GM12878 (cell line): ENCODE measurements at regions not wholly inside any gene's neighbourhood (a gene's known extent, or its start where the extent isn't known, plus 50 kb on each side); places are given as distances from the start of the nearest gene placed in this dataset.

Experiments used
- ATAC-seq: fragments of 200-7000 bp; cut with Tn5 transposase; 3 replicates; pipeline ENCODE4 v1.9.1; 2020; ENCODE audit warnings: mild to moderate bottlenecking, moderate library complexity
- BruUV-seq: library from RNA; stranded (reverse); fragments of 400-500 nt; replicated peaks from 2 replicates; lab custom pipeline; 2021; lab: Mats Ljungman, UMichigan
- CTCF ChIA-PET: fragments of 300-600 bp; sonication (Branson Sonifier 250); formaldehyde crosslinking; extraction: SDS; loops from one replicate; lab custom pipeline; 2021; ENCODE audit warnings: inconsistent platforms; lab: Yijun Ruan, JAX
- POLR2A ChIA-PET: fragments of 350-600 bp; formaldehyde crosslinking; extraction: SDS; loops from one replicate; lab custom pipeline; 2021; ENCODE audit warnings: inconsistent platforms; lab: Charles Lee
- RAD21 ChIA-PET: fragments of 300-600 bp; sonication (Branson Sonifier 250); formaldehyde crosslinking; loops from one replicate; lab custom pipeline; 2023; ENCODE audit warnings: antibody characterized with exemption; ENCODE audit not compliant: unreplicated experiment; lab: Charles Lee
- SMC1A ChIA-PET: fragments of 300-600 bp; sonication (Branson Sonifier 250); formaldehyde crosslinking; loops from one replicate; lab custom pipeline; 2023; ENCODE audit not compliant: unreplicated experiment, uncharacterized antibody; lab: Charles Lee
- DNase-seq: peaks from one replicate; pipeline ENCODE4 v3.0.0-alpha.2; 2011; ENCODE audit warnings: low read depth, low spot score
- FAIRE-seq: peaks from 3 replicates; lab custom pipeline; 2011; peaks lifted over from hg19 to GRCh38; lab: Jason Lieb, UNC
- H2AFZ ChIP-seq: 2 replicates; pipeline ENCODE4 v1.6.0; 2011; ENCODE audit warnings: low read depth, low read length, control low read depth; ENCODE audit not compliant: control insufficient read depth
- H3K27ac ChIP-seq: 2 replicates; pipeline ENCODE4 v1.5.1; 2011; ENCODE audit warnings: control low read depth; ENCODE audit not compliant: control insufficient read depth, insufficient read depth
- H3K27me3 ChIP-seq, 2 experiments: replicated peaks in 1 of 2; 2 replicates each; pipeline versions ENCODE4 v1.6.0 to v1.6.1; 2011; ENCODE audit warnings: low read length in 1 of 2; ENCODE audit not compliant: control insufficient read depth in 2 of 2, insufficient read depth in 2 of 2
- H3K36me3 ChIP-seq, 2 experiments: 2 replicates each; pipeline ENCODE4 v1.5.1; 2011; ENCODE audit warnings: low read length in 1 of 2; ENCODE audit not compliant: control insufficient read depth in 2 of 2, insufficient read depth in 2 of 2
- H3K4me1 ChIP-seq: 2 replicates; pipeline ENCODE4 v1.6.1; 2011; ENCODE audit warnings: mild to moderate bottlenecking, low read length, moderate library complexity, mixed read lengths; ENCODE audit not compliant: control insufficient read depth, insufficient read depth
- H3K4me2 ChIP-seq: 2 replicates; pipeline ENCODE4 v1.6.0; 2011; ENCODE audit warnings: control low read depth; ENCODE audit not compliant: control insufficient read depth, insufficient read depth
- H3K4me3 ChIP-seq: fragments of 200-600 bp; sonication (generic); 2 replicates; pipeline ENCODE4 v1.5.1; 2016
- H3K79me2 ChIP-seq: 2 replicates; pipeline ENCODE4 v1.6.0; 2011; ENCODE audit warnings: low read length; ENCODE audit not compliant: control insufficient read depth, insufficient read depth
- H3K9ac ChIP-seq: 2 replicates; pipeline ENCODE4 v1.8.0; 2011; ENCODE audit warnings: low read length, control low read depth, mixed read lengths; ENCODE audit not compliant: control insufficient read depth, insufficient read depth
- H3K9me3 ChIP-seq: replicated peaks from 3 replicates; pipeline ENCODE4 v1.5.1; 2011; ENCODE audit warnings: mild to moderate bottlenecking, low read length; ENCODE audit not compliant: control insufficient read depth, insufficient read depth
- H4K20me1 ChIP-seq: 2 replicates; pipeline ENCODE4 v1.6.0; 2011; ENCODE audit not compliant: control insufficient read depth, insufficient read depth
- BCL11A ChIP-seq: IDR thresholded peaks from 2 replicates; pipeline ENCODE4 v1.6.1; 2011; ENCODE audit warnings: low read depth, low read length
- BHLHE40 ChIP-seq, 2 experiments: fragments of 450-650 bp in 1 of 2; IDR thresholded peaks; 2 replicates each; pipeline ENCODE4 v1.6.1; 2011 to 2017; ENCODE audit warnings: low read depth in 2 of 2, borderline replicate concordance in 1 of 2, improper control_type of control experiment in 1 of 2, low read length in 1 of 2, mild to moderate bottlenecking in 1 of 2
- BMI1 ChIP-seq: fragments of 450-650 bp; IDR thresholded peaks from 2 replicates; pipeline ENCODE4 v1.6.1; 2016; ENCODE audit warnings: mild to moderate bottlenecking, moderate library complexity, borderline replicate concordance
- ESRRA ChIP-seq: IDR thresholded peaks from 2 replicates; pipeline ENCODE4 v1.6.1; 2012; ENCODE audit warnings: mild to moderate bottlenecking, low read length, improper control_type of control experiment
- ETV6 ChIP-seq, 2 experiments: fragments of 450-650 bp in 1 of 2; IDR thresholded peaks in 1 of 2; conservative IDR thresholded peaks in 1 of 2; 2 replicates each; pipeline ENCODE4 v1.6.1; 2014; ENCODE audit warnings: antibody characterized with exemption in 1 of 2, borderline replicate concordance in 1 of 2, low read depth in 1 of 2, mild to moderate bottlenecking in 1 of 2, moderate library complexity in 1 of 2
- HCFC1 ChIP-seq: fragments of 150-350 bp; IDR thresholded peaks from 2 replicates; pipeline ENCODE4 v1.6.1; 2014; ENCODE audit warnings: low read length
- HDAC6 ChIP-seq: fragments of 200-600 bp; sonication (generic); IDR thresholded peaks from one replicate; pipeline ENCODE4 v1.8.0; 2017; ENCODE audit warnings: antibody characterized with exemption; ENCODE audit not compliant: unreplicated experiment
- IRF4 ChIP-seq: IDR thresholded peaks from 2 replicates; pipeline ENCODE4 v1.6.1; 2011; ENCODE audit warnings: low read depth, low read length
- MAX ChIP-seq: IDR thresholded peaks from 2 replicates; pipeline ENCODE4 v1.6.1; 2012; ENCODE audit warnings: low read depth, low read length, improper control_type of control experiment
- NFIC ChIP-seq: IDR thresholded peaks from 2 replicates; pipeline ENCODE4 v1.6.1; 2012; ENCODE audit warnings: low read depth, mild to moderate bottlenecking, inconsistent platforms, low read length, moderate library complexity
- NFYB ChIP-seq: IDR thresholded peaks from 2 replicates; pipeline ENCODE4 v1.6.1; 2011; ENCODE audit warnings: low read depth, mild to moderate bottlenecking, low read length, improper control_type of control experiment, moderate library complexity; ENCODE audit not compliant: insufficient read depth
- NKRF ChIP-seq: fragments of 450-650 bp; conservative IDR thresholded peaks from 2 replicates; pipeline ENCODE4 v1.6.1; 2017; ENCODE audit warnings: mild to moderate bottlenecking, moderate library complexity
- RELB ChIP-seq: fragments of 450-650 bp; IDR thresholded peaks from 2 replicates; pipeline ENCODE4 v1.6.1; 2017; ENCODE audit warnings: low read depth, mild to moderate bottlenecking, moderate library complexity
- RFX5 ChIP-seq: IDR thresholded peaks from 2 replicates; pipeline ENCODE4 v1.6.1; 2011; ENCODE audit warnings: low read depth, low read length, improper control_type of control experiment
- SMARCA5 ChIP-seq: fragments of 450-650 bp; IDR thresholded peaks from 2 replicates; pipeline ENCODE4 v1.6.1; 2017; ENCODE audit warnings: mild to moderate bottlenecking
- SREBF1 ChIP-seq: IDR thresholded peaks from 2 replicates; pipeline ENCODE4 v1.6.1; 2012; ENCODE audit warnings: mild to moderate bottlenecking, low read length
- ZBED1 ChIP-seq: IDR thresholded peaks from 2 replicates; pipeline ENCODE4 v1.6.1; 2016; ENCODE audit warnings: borderline replicate concordance
- ZNF24 ChIP-seq: fragments of 450-650 bp; IDR thresholded peaks from 2 replicates; pipeline ENCODE4 v1.6.1; 2017; ENCODE audit warnings: antibody characterized with exemption, mild to moderate bottlenecking
- WGBS: methylation state at CpG from one replicate; pipeline ENCODE4 v1.1.6; 2016; ENCODE audit warnings: low lambda C conversion rate; ENCODE audit not compliant: insufficient replicate concordance, insufficient coverage; ENCODE audit errors: missing lambda C conversion rate; 5-methylcytosine and 5-hydroxymethylcytosine counted together
- in situ Hi-C: fragments of 300-500 bp; cut with MboI; formaldehyde crosslinking; loops from 9 replicates; pipeline ENCODE4 v1.14.3; 2018; ENCODE audit warnings: mixed read lengths
- intact Hi-C: fragments of 100-400 bp; cut with micrococcal nuclease; formaldehyde crosslinking; loops from one replicate; pipeline ENCODE4 v1.14.2; 2022; ENCODE audit not compliant: unreplicated experiment

GRCh38 chr5:12330381-12330780 lies 426.1 kb upstream of the CTNND2 start:
- Histone ChIP-seq H3K36me3 (no peaks in the 10 kb centered on the region), H3K27ac (no peak overlapping the region), H3K9me3 (no peaks in the 10 kb centered on the region), H3K4me1 (no peaks in the 10 kb centered on the region), H3K27me3 (no peaks in the 10 kb centered on the region), H3K79me2 (no peaks in the 10 kb centered on the region), H3K4me3 (no peak overlapping the region), H4K20me1 (no peaks in the 10 kb centered on the region), H3K4me2 (no peak overlapping the region)
- RAD21 ChIA-PET, result no interaction called here
- no peak for ATAC-seq
- CTCF ChIA-PET, result no interaction called here
- 14% methylated on average over 4 of the region's 4 CpGs for WGBS
- POLR2A ChIA-PET, result no interaction called here
- intact Hi-C loops, result no loop called here
- no peak for FAIRE-seq
- SMC1A ChIA-PET, result interaction anchor here (1.4 kb wide), 1 partner anchor 315 kb away, joined by 3 read pairs; no protein-coding TSS in a partner anchor
- no TSS peak for BruUV-seq
- in situ Hi-C loops, result no loop called here
- TF ChIP-seq RELB, result no peak
- no peak for TF ChIP-seq NFIC
- TF ChIP-seq NKRF, result no peak
- TF ChIP-seq ZNF24, result no peak
- TF ChIP-seq ZBED1, result no peak
- no peak for TF ChIP-seq ESRRA
- TF ChIP-seq SMARCA5, result no peak
- TF ChIP-seq NFYB, result no peak
- no peak for TF ChIP-seq HDAC6
- TF ChIP-seq MAX, result no peak
- no peak for TF ChIP-seq BMI1
- TF ChIP-seq RFX5, result no peak
- TF ChIP-seq SREBF1, result no peak
- TF ChIP-seq HCFC1, result no peak
- no peak for TF ChIP-seq ETV6 (conservative IDR thresholded peaks at IDR 0.05 in 1 of 2, IDR thresholded peaks at IDR 0.05 in 1 of 2; ENCODE audit: borderline replicate concordance in 1 of 2, low read depth in 1 of 2)
- TF ChIP-seq BCL11A, result no peak
- TF ChIP-seq IRF4, result no peak
- TF ChIP-seq BHLHE40 (IDR thresholded peaks at IDR 0.05; ENCODE audit: borderline replicate concordance in 1 of 2, low read depth in 2 of 2, low read length in 1 of 2), result no peak
- TF ChIP-seq, all 136 proteins: peak for 0
- DNase-seq, result no peak
- no peak overlapping the region for H3K9ac ChIP-seq
- no peak overlapping the region for H2AFZ ChIP-seq
